Keratinocyte (primary cell): ENCODE measurements at regions not wholly inside any gene's neighbourhood (a gene's known extent, or its start where the extent isn't known, plus 50 kb on each side); places are given as distances from the start of the nearest gene placed in this dataset.

Experiments used
- DNase-seq: peaks from one replicate; pipeline ENCODE4 v3.0.0-alpha.2; 2011; ENCODE audit warnings: low read depth, missing footprints, low spot score
- FAIRE-seq: peaks from 2 replicates; lab custom pipeline; 2011; peaks lifted over from hg19 to GRCh38; lab: Jason Lieb, UNC
- H2AFZ ChIP-seq: 2 replicates; pipeline ENCODE4 v1.6.0; 2012; ENCODE audit warnings: low read length, control low read depth, inconsistent platforms; ENCODE audit not compliant: control insufficient read depth
- H3K27ac ChIP-seq: 2 replicates; pipeline ENCODE4 v1.5.1; 2011; ENCODE audit warnings: low read length; ENCODE audit not compliant: control insufficient read depth, insufficient read depth
- H3K27me3 ChIP-seq: 3 replicates; pipeline ENCODE4 v1.6.0; 2011; ENCODE audit warnings: low read length; ENCODE audit not compliant: control insufficient read depth, insufficient read depth; ENCODE audit errors: extremely low read depth
- H3K36me3 ChIP-seq, 2 experiments: 2 replicates in 1 of 2; 3 replicates in 1 of 2; pipeline ENCODE4 v1.5.1; 2011; ENCODE audit warnings: low read length in 2 of 2, mild to moderate bottlenecking in 1 of 2; ENCODE audit not compliant: control insufficient read depth in 2 of 2, insufficient read depth in 2 of 2; ENCODE audit errors: extremely low read depth in 1 of 2
- H3K4me1 ChIP-seq: 3 replicates; pipeline ENCODE4 v1.5.1; 2011; ENCODE audit warnings: low read length; ENCODE audit not compliant: control insufficient read depth, insufficient read depth; ENCODE audit errors: extremely low read depth
- H3K4me2 ChIP-seq: 3 replicates; pipeline ENCODE4 v1.6.0; 2011; ENCODE audit warnings: low read depth, low read length; ENCODE audit not compliant: control insufficient read depth, insufficient read depth; ENCODE audit errors: extremely low read depth
- H3K4me3 ChIP-seq, 3 experiments: fragments of 200-600 bp in 1 of 3; sonication (generic) in 1 of 3; 2 replicates in 2 of 3; 3 replicates in 1 of 3; pipeline ENCODE4 v1.5.1; 2011 to 2016; ENCODE audit warnings: low read length in 3 of 3, mild to moderate bottlenecking in 3 of 3, control low read depth in 2 of 3, inconsistent platforms in 1 of 3, low read depth in 1 of 3, mixed read lengths in 1 of 3, mixed run types in 1 of 3, moderate library complexity in 1 of 3; ENCODE audit not compliant: control insufficient read depth in 2 of 3, insufficient read depth in 2 of 3; ENCODE audit errors: extremely low read depth in 1 of 3
- H3K79me2 ChIP-seq: 2 replicates; pipeline ENCODE4 v1.6.0; 2012; ENCODE audit warnings: low read length; ENCODE audit not compliant: control insufficient read depth, insufficient read depth
- H3K9ac ChIP-seq: 3 replicates; pipeline ENCODE4 v1.6.0; 2011; ENCODE audit warnings: low read length; ENCODE audit not compliant: control insufficient read depth, insufficient read depth; ENCODE audit errors: extremely low read depth
- H3K9me1 ChIP-seq: 3 replicates; pipeline ENCODE4 v1.6.0; 2011; ENCODE audit warnings: low read length; ENCODE audit not compliant: control insufficient read depth, insufficient read depth; ENCODE audit errors: extremely low read depth
- H3K9me3 ChIP-seq: 2 replicates; pipeline ENCODE4 v1.5.1; 2012; ENCODE audit warnings: low read depth, low read length; ENCODE audit not compliant: control insufficient read depth
- H4K20me1 ChIP-seq: 3 replicates; pipeline ENCODE4 v1.6.0; 2011; ENCODE audit warnings: low read length; ENCODE audit not compliant: control insufficient read depth, insufficient read depth; ENCODE audit errors: extremely low read depth
- CTCF ChIP-seq, 3 experiments: IDR thresholded peaks in 1 of 3; conservative IDR thresholded peaks in 1 of 3; optimal IDR thresholded peaks in 1 of 3; 2 replicates in 2 of 3; 3 replicates in 1 of 3; pipeline versions ENCODE3 to v1.5.1; 2011; ENCODE audit warnings: low read length in 3 of 3, mild to moderate bottlenecking in 3 of 3, moderate library complexity in 2 of 3, control low read depth in 1 of 3, inconsistent platforms in 1 of 3; ENCODE audit not compliant: insufficient read depth in 2 of 3; ENCODE audit errors: extremely low read depth in 1 of 3
- EZH2 ChIP-seq: IDR thresholded peaks from one replicate; pipeline ENCODE4 v1.6.1; 2012; ENCODE audit warnings: inconsistent platforms, mild to moderate bottlenecking, low read length, moderate library complexity
- dilution Hi-C: fragments of 300-500 bp; cut with MboI; formaldehyde crosslinking; loops from one replicate; pipeline ENCODE4 v1.7.0; 2020; ENCODE audit warnings: low sequenced_read_pairs; ENCODE audit not compliant: extremely low pct_ligation_motif_present

- Histone ChIP-seq H3K9me3 (no peaks in the 10 kb centered on the region), H3K79me2 (no peaks in the 10 kb centered on the region), H3K36me3 (no peaks in the 10 kb centered on the region), H3K27ac (no peak overlapping the region), H3K9ac (no peak overlapping the region), H4K20me1 (no peaks in the 10 kb centered on the region), H3K9me1 (no peaks in the 10 kb centered on the region), H2AFZ (no peak overlapping the region), H3K4me1 (no peaks in the 10 kb centered on the region), H3K4me3 (no peak overlapping the region), H3K27me3 (no peaks in the 10 kb centered on the region), H3K4me2 (no peak overlapping the region)
- TF ChIP-seq EZH2 (no peak), CTCF (optimal IDR thresholded peaks at IDR 0.05 in 1 of 3, IDR thresholded peaks at IDR 0.05 in 1 of 3, conservative IDR thresholded peaks at IDR 0.05 in 1 of 3; ENCODE audit: extremely low read depth in 1 of 3, insufficient read depth in 2 of 3, low read length in 3 of 3) (no peak)
- FAIRE-seq (no peak), DNase-seq (no peak)
- dilution Hi-C loops = no loop called here
These were observed 239.8 kb upstream of the THBS1 start for GRCh38 chr15:39340903-39341645.

GRCh38 chr15:39344662-39345141 is 236.2 kb upstream of the THBS1 start:
- H4K20me1 ChIP-seq = no peaks in the 10 kb centered on the region
- FAIRE-seq (no peak), DNase-seq (no peak)
- H3K27me3 ChIP-seq = no peaks in the 10 kb centered on the region
- H3K9ac ChIP-seq = no peak overlapping the region
- no peaks in the 10 kb centered on the region for H3K9me1 ChIP-seq
- H2AFZ ChIP-seq = no peak overlapping the region
- no peak overlapping the region for H3K4me2 ChIP-seq
- H3K9me3 ChIP-seq = no peaks in the 10 kb centered on the region
- H3K27ac ChIP-seq = no peak overlapping the region
- H3K79me2 ChIP-seq = no peaks in the 10 kb centered on the region
- H3K4me1 ChIP-seq = no peaks in the 10 kb centered on the region
- dilution Hi-C loops = no loop called here
- H3K4me3 ChIP-seq = no peak overlapping the region
- no peaks in the 10 kb centered on the region for H3K36me3 ChIP-seq
- no peak for TF ChIP-seq CTCF (optimal IDR thresholded peaks at IDR 0.05 in 1 of 3, IDR thresholded peaks at IDR 0.05 in 1 of 3, conservative IDR thresholded peaks at IDR 0.05 in 1 of 3; ENCODE audit: extremely low read depth in 1 of 3, insufficient read depth in 2 of 3, low read length in 3 of 3)
- TF ChIP-seq EZH2 = no peak
